CD14-positive monocyte (primary cell): ENCODE measurements at regions not wholly inside any gene's neighbourhood (a gene's known extent, or its start where the extent isn't known, plus 50 kb on each side); places are given as distances from the start of the nearest gene placed in this dataset.

Source experiments
- DNase-seq, 3 donors: peaks; one replicate each; pipeline ENCODE4 v3.0.0-alpha.2; 2011 to 2022
- H2AFZ ChIP-seq: 2 replicates; pipeline ENCODE4 v1.6.0; 2012; ENCODE audit warnings: mild to moderate bottlenecking, low read depth, low read length, inconsistent platforms; ENCODE audit not compliant: insufficient read depth, poor library complexity, severe bottlenecking
- H3K27ac ChIP-seq, 2 donors: 1 replicate in 1 of 2; 2 replicates in 1 of 2; pipeline ENCODE4 v1.5.1; 2012 to 2013; ENCODE audit warnings: low read length in 2 of 2, control low read depth in 1 of 2, inconsistent platforms in 1 of 2, low read depth in 1 of 2, mild to moderate bottlenecking in 1 of 2
- H3K27me3 ChIP-seq, 2 donors: one replicate each; pipeline versions ENCODE4 v1.6.0 to v1.6.1; 2011 to 2013; ENCODE audit warnings: low read length in 2 of 2; ENCODE audit not compliant: control insufficient read depth in 2 of 2, insufficient read depth in 2 of 2
- H3K36me3 ChIP-seq, 2 donors: replicated peaks in 1 of 2; 1 replicate in 1 of 2; 2 replicates in 1 of 2; pipeline versions ENCODE4 v1.5.1 to v1.6.1; 2012 to 2013; ENCODE audit warnings: low read length in 2 of 2, control low read depth in 1 of 2, inconsistent platforms in 1 of 2, mild to moderate bottlenecking in 1 of 2; ENCODE audit not compliant: insufficient read depth in 2 of 2, control insufficient read depth in 1 of 2
- H3K4me1 ChIP-seq, 2 donors: 1 replicate in 1 of 2; 2 replicates in 1 of 2; pipeline versions ENCODE4 v1.5.1 to v1.6.1; 2012 to 2013; ENCODE audit warnings: low read length in 2 of 2, control low read depth in 1 of 2, inconsistent platforms in 1 of 2, mild to moderate bottlenecking in 1 of 2, moderate library complexity in 1 of 2; ENCODE audit not compliant: insufficient read depth in 2 of 2, control insufficient read depth in 1 of 2
- H3K4me2 ChIP-seq: replicated peaks from 2 replicates; pipeline ENCODE3; 2012; ENCODE audit warnings: low read length, moderate library complexity, mild to moderate bottlenecking; ENCODE audit not compliant: poor library complexity, severe bottlenecking; ENCODE audit errors: extremely low read depth
- H3K4me3 ChIP-seq, 3 experiments: fragments of 200-600 bp in 1 of 3; sonication (generic) in 1 of 3; replicated peaks in 1 of 3; 1 replicate in 2 of 3; 2 replicates in 1 of 3; pipeline ENCODE4 v1.5.1; 2011 to 2013; ENCODE audit warnings: low read length in 3 of 3, mild to moderate bottlenecking in 3 of 3, control low read depth in 2 of 3, low read depth in 2 of 3, inconsistent platforms in 1 of 3, moderate library complexity in 1 of 3
- H3K79me2 ChIP-seq: 2 replicates; pipeline ENCODE4 v1.6.0; 2012; ENCODE audit warnings: mild to moderate bottlenecking, control low read depth, inconsistent platforms, low read length, moderate library complexity; ENCODE audit not compliant: insufficient read depth
- H3K9ac ChIP-seq: 2 replicates; pipeline ENCODE4 v1.6.0; 2017; ENCODE audit warnings: low read length, mild to moderate bottlenecking; ENCODE audit not compliant: insufficient read depth, poor library complexity, severe bottlenecking
- H3K9me3 ChIP-seq, 2 donors: replicated peaks in 1 of 2; 1 replicate in 1 of 2; 2 replicates in 1 of 2; pipeline versions ENCODE4 v1.5.1 to v1.6.1; 2012 to 2013; ENCODE audit warnings: low read length in 2 of 2, control low read depth in 1 of 2; ENCODE audit not compliant: control insufficient read depth in 1 of 2, insufficient read depth in 1 of 2
- H4K20me1 ChIP-seq: 2 replicates; pipeline ENCODE4 v1.6.0; 2012; ENCODE audit warnings: mild to moderate bottlenecking, low read length, control low read depth, moderate library complexity; ENCODE audit not compliant: insufficient read depth
- H3K27ac Mint-ChIP-seq, 7 donors: one replicate each; pipeline ENCODE4 v1.8.0; 2020; ENCODE audit warnings: mild to moderate bottlenecking in 7 of 7, mixed read lengths in 7 of 7, moderate library complexity in 6 of 7, inconsistent platforms in 2 of 7
- H3K27me3 Mint-ChIP-seq, 3 donors: one replicate each; pipeline ENCODE4 v1.8.0; 2021 to 2022; ENCODE audit warnings: low read depth in 3 of 3, mild to moderate bottlenecking in 3 of 3, mixed read lengths in 3 of 3, moderate library complexity in 3 of 3, inconsistent platforms in 1 of 3
- H3K36me3 Mint-ChIP-seq, 2 donors: one replicate each; pipeline ENCODE4 v1.8.0; 2020; ENCODE audit warnings: mixed read lengths in 2 of 2, inconsistent platforms in 1 of 2, mild to moderate bottlenecking in 1 of 2
- H3K4me1 Mint-ChIP-seq: one replicate; pipeline ENCODE4 v1.8.0; 2020; ENCODE audit warnings: mild to moderate bottlenecking, mixed read lengths
- H3K4me3 Mint-ChIP-seq, 2 donors: one replicate each; pipeline ENCODE4 v1.8.0; 2020; ENCODE audit warnings: mild to moderate bottlenecking in 2 of 2, mixed read lengths in 2 of 2, moderate library complexity in 1 of 2
- H3K9me3 Mint-ChIP-seq, 7 donors: one replicate each; pipeline ENCODE4 v1.8.0; 2020 to 2022; ENCODE audit warnings: mixed read lengths in 7 of 7, mild to moderate bottlenecking in 6 of 7, moderate library complexity in 6 of 7, inconsistent platforms in 2 of 7
- CTCF ChIP-seq: fragments of 200-600 bp; IDR thresholded peaks from one replicate; pipeline ENCODE4 v1.8.0; 2022; ENCODE audit warnings: antibody characterized with exemption, mild to moderate bottlenecking
- WGBS: methylation state at CpG from one replicate; pipeline ENCODE4 v1.1.5; 2013; ENCODE audit warnings: missing lambda C conversion rate; ENCODE audit not compliant: insufficient coverage; 5-methylcytosine and 5-hydroxymethylcytosine counted together
- intact Hi-C, 2 donors: fragments of 100-400 bp; cut with micrococcal nuclease; formaldehyde crosslinking; loops; one replicate each; pipeline versions ENCODE4 v1.15.0 to v1.15.1; 2023

GRCh38 chr3:116947809-116948208, 238.2 kb downstream of the TUSC7 start:
- Histone ChIP-seq H3K4me1 (no peaks in the 10 kb centered on the region), H3K27me3 (no peaks in the 10 kb centered on the region), H4K20me1 (no peaks in the 10 kb centered on the region), H3K4me2 (no peak overlapping the region), H3K36me3 (no peaks in the 10 kb centered on the region), H3K27ac (no peak overlapping the region), H3K79me2 (no peaks in the 10 kb centered on the region), H3K4me3 (no peak overlapping the region), H3K9me3 (no peaks in the 10 kb centered on the region), H3K9ac (no peak overlapping the region), H2AFZ (no peak overlapping the region)
- no peak overlapping the region for H3K27ac Mint-ChIP-seq
- H3K27me3 Mint-ChIP-seq: peaks cover 0 to 4% (median 1%) of the 10 kb centered on the region in 3 donors
- no peaks in the 10 kb centered on the region for H3K4me1 Mint-ChIP-seq
- intact Hi-C loops: no loop called here
- peaks cover 0 to 8% (median 3%) of the 10 kb centered on the region in 7 donors for H3K9me3 Mint-ChIP-seq
- no peak for DNase-seq
- TF ChIP-seq CTCF: no peak
- H3K4me3 Mint-ChIP-seq: no peak overlapping the region
- H3K36me3 Mint-ChIP-seq: no peaks in the 10 kb centered on the region
- WGBS: 90% methylated on average over 2 of the region's 3 CpGs

GRCh38 chr3:116950301-116951055, 240.9 kb downstream of the TUSC7 start:
- WGBS: no CpG with 5 or more reads among the region's 7 CpGs
- H3K4me3 Mint-ChIP-seq: no peak overlapping the region
- H3K27me3 ChIP-seq: no peaks in the 10 kb centered on the region
- H3K27me3 Mint-ChIP-seq: peaks cover 0 to 4% (median 0%) of the 10 kb centered on the region in 3 donors
- H3K36me3 Mint-ChIP-seq: no peaks in the 10 kb centered on the region
- H3K79me2 ChIP-seq: no peaks in the 10 kb centered on the region
- no peak overlapping the region for H3K27ac ChIP-seq
- H3K9ac ChIP-seq: no peak overlapping the region
- TF ChIP-seq CTCF: no peak
- intact Hi-C loops: no loop called here
- no peak overlapping the region for H3K4me3 ChIP-seq
- H3K4me2 ChIP-seq: no peak overlapping the region
- no peaks in the 10 kb centered on the region for H3K4me1 Mint-ChIP-seq
- H3K9me3 ChIP-seq: no peaks in the 10 kb centered on the region
- H3K36me3 ChIP-seq: no peaks in the 10 kb centered on the region
- no peak for DNase-seq
- no peaks in the 10 kb centered on the region for H4K20me1 ChIP-seq
- H3K4me1 ChIP-seq: no peaks in the 10 kb centered on the region
- H2AFZ ChIP-seq: no peak overlapping the region
- H3K27ac Mint-ChIP-seq: no peak overlapping the region
- peaks cover 0 to 4% (median 0%) of the 10 kb centered on the region in 7 donors for H3K9me3 Mint-ChIP-seq
